ENCODE measurements at regions not wholly inside any gene's neighbourhood (a gene's known extent, or its start where the extent isn't known, plus 50 kb on each side); places are given as distances from the start of the nearest gene placed in this dataset.

GRCh38 chr4:100827756-100828155 is 309.9 kb upstream of the EMCN start:
- no peak for DNase-seq (ENCODE audit: low read depth, low spot score)
- Histone ChIP-seq H3K9me3 (ENCODE audit: control insufficient read depth in 1 of 2, insufficient read depth in 1 of 2, low read depth in 1 of 2, low read length in 2 of 2) (no peaks in the 10 kb centered on the region), H3K4me2 (ENCODE audit: low read length) (no peak overlapping the region), H3K4me1 (ENCODE audit: control insufficient read depth in 1 of 2, insufficient read depth in 2 of 2, low read length in 2 of 2) (peaks cover 6 to 16% of the 10 kb centered on the region in 2 experiments), H2AFZ (ENCODE audit: low read depth, low read length, poor library complexity, severe bottlenecking) (no peak overlapping the region), H3K9ac (ENCODE audit: low read length) (no peak overlapping the region), H3K27ac (ENCODE audit: low read depth, low read length) (no peak overlapping the region), H3K4me3 (replicated peaks in 1 of 2; ENCODE audit: low read depth in 1 of 2, low read length in 2 of 2) (no peak overlapping the region), H3K36me3 (ENCODE audit: control insufficient read depth in 1 of 2, insufficient read depth in 2 of 2, low read length in 2 of 2) (no peaks in the 10 kb centered on the region), H3K9me2 (ENCODE audit: insufficient read depth) (no peaks in the 10 kb centered on the region), H4K20me1 (ENCODE audit: insufficient read depth) (no peaks in the 10 kb centered on the region), H3K27me3 (ENCODE audit: insufficient read depth, low read length) (no peaks in the 10 kb centered on the region), H3K79me2 (ENCODE audit: insufficient read depth, low read length) (no peaks in the 10 kb centered on the region)
- CTCF ChIA-PET: no interaction called here
- BruUV-seq (replicated peaks): no TSS peak
- intact Hi-C loops (cut with micrococcal nuclease): no loop called here
- POLR2A ChIA-PET: no interaction called here
- no peak for ATAC-seq
- RAD21 ChIA-PET (ENCODE audit: low non-redundant PET in 1 of 2, low total read pairs in 2 of 2, uncharacterized antibody in 2 of 2, unreplicated experiment in 2 of 2): no interaction called here
- TF ChIP-seq SIN3A (IDR thresholded peaks at IDR 0.05; ENCODE audit: low read depth): no peak
- no peak for TF ChIP-seq EZH2 (IDR thresholded peaks at IDR 0.05)
- no peak for TF ChIP-seq CTCF (IDR thresholded peaks at IDR 0.05 in 2 of 3, conservative IDR thresholded peaks at IDR 0.05 in 1 of 3; ENCODE audit: borderline replicate concordance in 1 of 3, insufficient read depth in 1 of 3, low read depth in 2 of 3, low read length in 2 of 3)
- no peak for TF ChIP-seq ELF1 (IDR thresholded peaks at IDR 0.05; ENCODE audit: borderline replicate concordance, low read depth)

- intact Hi-C loops (cut with micrococcal nuclease): no loop called here
- Histone ChIP-seq H3K4me2 (ENCODE audit: low read length) (no peak overlapping the region), H3K79me2 (ENCODE audit: insufficient read depth, low read length) (no peaks in the 10 kb centered on the region), H3K4me1 (ENCODE audit: control insufficient read depth in 1 of 2, insufficient read depth in 2 of 2, low read length in 2 of 2) (peaks cover 6 to 22% of the 10 kb centered on the region in 2 experiments), H3K4me3 (replicated peaks in 1 of 2; ENCODE audit: low read depth in 1 of 2, low read length in 2 of 2) (no peak overlapping the region), H4K20me1 (ENCODE audit: insufficient read depth) (no peaks in the 10 kb centered on the region), H3K9me2 (ENCODE audit: insufficient read depth) (no peaks in the 10 kb centered on the region), H3K36me3 (ENCODE audit: control insufficient read depth in 1 of 2, insufficient read depth in 2 of 2, low read length in 2 of 2) (no peaks in the 10 kb centered on the region), H2AFZ (ENCODE audit: low read depth, low read length, poor library complexity, severe bottlenecking) (no peak overlapping the region), H3K27ac (ENCODE audit: low read depth, low read length) (no peak overlapping the region), H3K27me3 (ENCODE audit: insufficient read depth, low read length) (no peaks in the 10 kb centered on the region), H3K9ac (ENCODE audit: low read length) (no peak overlapping the region), H3K9me3 (ENCODE audit: control insufficient read depth in 1 of 2, insufficient read depth in 1 of 2, low read depth in 1 of 2, low read length in 2 of 2) (no peaks in the 10 kb centered on the region)
- ChIA-PET POLR2A (no interaction called here), RAD21 (ENCODE audit: low non-redundant PET in 1 of 2, low total read pairs in 2 of 2, uncharacterized antibody in 2 of 2, unreplicated experiment in 2 of 2) (no interaction called here), CTCF (no interaction called here)
- ATAC-seq: no peak
- no TSS peak for BruUV-seq (replicated peaks)
- DNase-seq (ENCODE audit: low read depth, low spot score): no peak
- TF ChIP-seq ATF3 (IDR thresholded peaks at IDR 0.05): no peak
- no peak for TF ChIP-seq ELF1 (IDR thresholded peaks at IDR 0.05; ENCODE audit: borderline replicate concordance, low read depth)
- no peak for TF ChIP-seq ZNF274 (IDR thresholded peaks at IDR 0.05; ENCODE audit: low read depth, low read length)
- TF ChIP-seq EZH2phosphoT487 (IDR thresholded peaks at IDR 0.05; ENCODE audit: borderline replicate concordance): no peak
- TF ChIP-seq REST (IDR thresholded peaks at IDR 0.05; ENCODE audit: low read depth): no peak
- TF ChIP-seq EZH2 (IDR thresholded peaks at IDR 0.05): no peak
- TF ChIP-seq POLR2A (IDR thresholded peaks at IDR 0.05; ENCODE audit: borderline replicate concordance, extremely low read depth, insufficient read depth, insufficient read length): no peak
- no peak for TF ChIP-seq FOSL1 (IDR thresholded peaks at IDR 0.05; ENCODE audit: low read depth)
- TF ChIP-seq SRF (IDR thresholded peaks at IDR 0.05; ENCODE audit: low read depth): no peak
- no peak for TF ChIP-seq SP1 (IDR thresholded peaks at IDR 0.05; ENCODE audit: low read depth)
Measured at GRCh38 chr4:100826808-100827548, 309.2 kb upstream of the EMCN start.
